A673 (cell line): ENCODE measurements at regions not wholly inside any gene's neighbourhood (a gene's known extent, or its start where the extent isn't known, plus 50 kb on each side); places are given as distances from the start of the nearest gene placed in this dataset. TPM values are rescaled to one million over a fixed set of nuclear protein-coding genes. Genes with fewer than 3 reads are reported as not detected.

Source experiments
- BruUV-seq: library from RNA; stranded (reverse); fragments of 400-500 nt; replicated peaks from 2 replicates; lab custom pipeline; 2021; lab: Mats Ljungman, UMichigan
- CTCF ChIA-PET: fragments of 300-600 bp; sonication (Branson Sonifier 250); formaldehyde crosslinking; loops from one replicate; lab custom pipeline; 2022; ENCODE audit warnings: antibody characterized with exemption; lab: Charles Lee
- POLR2A ChIA-PET: fragments of 300-600 bp; sonication (Branson Sonifier 250); formaldehyde crosslinking; loops from one replicate; lab custom pipeline; 2022; ENCODE audit warnings: antibody characterized with exemption; ENCODE audit not compliant: low non-redundant PET; lab: Charles Lee
- DNase-seq: peaks from one replicate; pipeline ENCODE4 v3.0.0-alpha.2; 2015; ENCODE audit warnings: low spot score
- H3K27ac ChIP-seq: fragments of 200-600 bp; sonication (generic); 2 replicates; pipeline ENCODE4 v1.5.1; 2016; ENCODE audit warnings: mixed run types, low read depth, mild to moderate bottlenecking, mixed read lengths, antibody characterized with exemption, low read length; ENCODE audit not compliant: poor library complexity, severe bottlenecking
- H3K27me3 ChIP-seq: fragments of 200-600 bp; sonication (generic); replicated peaks from 2 replicates; pipeline ENCODE4 v1.6.1; 2017; ENCODE audit warnings: mixed run types, low read depth, mild to moderate bottlenecking, mixed read lengths, antibody characterized with exemption, low read length; ENCODE audit not compliant: insufficient read depth, poor library complexity
- H3K36me3 ChIP-seq: fragments of 200-600 bp; sonication (generic); 2 replicates; pipeline ENCODE4 v1.6.1; 2016; ENCODE audit warnings: mixed run types, mild to moderate bottlenecking, mixed read lengths, antibody characterized with exemption, low read length; ENCODE audit not compliant: insufficient read depth, poor library complexity, severe bottlenecking
- H3K4me1 ChIP-seq: fragments of 200-600 bp; sonication (generic); 2 replicates; pipeline ENCODE4 v1.6.1; 2017; ENCODE audit warnings: mixed run types, mild to moderate bottlenecking, mixed read lengths, antibody characterized with exemption, low read length; ENCODE audit not compliant: insufficient read depth, poor library complexity, severe bottlenecking
- H3K4me3 ChIP-seq: fragments of 200-600 bp; sonication (generic); 2 replicates; pipeline ENCODE4 v1.5.1; 2016; ENCODE audit warnings: low read depth, mixed run types, mild to moderate bottlenecking, mixed read lengths, low read length; ENCODE audit not compliant: poor library complexity, severe bottlenecking
- H3K9me3 ChIP-seq: fragments of 200-600 bp; sonication (generic); 2 replicates; pipeline ENCODE4 v1.6.1; 2016; ENCODE audit warnings: mixed run types, low read depth, mild to moderate bottlenecking, mixed read lengths, antibody characterized with exemption, low read length; ENCODE audit not compliant: poor library complexity, severe bottlenecking
- EZH2 ChIP-seq: fragments of 200-600 bp; sonication (generic); IDR thresholded peaks from 2 replicates; pipeline ENCODE4 v1.6.1; 2017; ENCODE audit warnings: borderline replicate concordance, low read depth, mild to moderate bottlenecking, mixed read lengths, antibody characterized with exemption, low read length; ENCODE audit not compliant: poor library complexity, severe bottlenecking
- intact Hi-C: fragments of 100-400 bp; cut with micrococcal nuclease; formaldehyde crosslinking; loops from one replicate; pipeline ENCODE4 v1.10.0; 2022; ENCODE audit not compliant: unreplicated experiment
- microRNA-seq: library from miRNA; unstranded; fragments of <30 nt; microRNA quantifications from one replicate; pipeline ENCODE4 v1.2.0, GENCODE V29; 2021
- TF ChIP-seq, protein P1 (sequence below): fragments of 300-800, 200-600 bp; sonication (generic); conservative IDR thresholded peaks from 2 replicates; pipeline ENCODE4 v1.5.1; 2017; ENCODE audit warnings: low read depth, mild to moderate bottlenecking, antibody characterized with exemption, low read length, moderate library complexity, mixed read lengths

- H3K4me1 ChIP-seq = no peaks in the 10 kb centered on the region
- POLR2A ChIA-PET = no interaction called here
- DNase-seq = no peak
- intact Hi-C loops = no loop called here
- no peaks in the 10 kb centered on the region for H3K27me3 ChIP-seq
- H3K9me3 ChIP-seq = peaks cover 6% of the 10 kb centered on the region
- BruUV-seq = no TSS peak
- no peak overlapping the region for H3K27ac ChIP-seq
- H3K36me3 ChIP-seq = no peaks in the 10 kb centered on the region
- TF ChIP-seq EZH2 = no peak
- TF ChIP-seq, protein P1, sequence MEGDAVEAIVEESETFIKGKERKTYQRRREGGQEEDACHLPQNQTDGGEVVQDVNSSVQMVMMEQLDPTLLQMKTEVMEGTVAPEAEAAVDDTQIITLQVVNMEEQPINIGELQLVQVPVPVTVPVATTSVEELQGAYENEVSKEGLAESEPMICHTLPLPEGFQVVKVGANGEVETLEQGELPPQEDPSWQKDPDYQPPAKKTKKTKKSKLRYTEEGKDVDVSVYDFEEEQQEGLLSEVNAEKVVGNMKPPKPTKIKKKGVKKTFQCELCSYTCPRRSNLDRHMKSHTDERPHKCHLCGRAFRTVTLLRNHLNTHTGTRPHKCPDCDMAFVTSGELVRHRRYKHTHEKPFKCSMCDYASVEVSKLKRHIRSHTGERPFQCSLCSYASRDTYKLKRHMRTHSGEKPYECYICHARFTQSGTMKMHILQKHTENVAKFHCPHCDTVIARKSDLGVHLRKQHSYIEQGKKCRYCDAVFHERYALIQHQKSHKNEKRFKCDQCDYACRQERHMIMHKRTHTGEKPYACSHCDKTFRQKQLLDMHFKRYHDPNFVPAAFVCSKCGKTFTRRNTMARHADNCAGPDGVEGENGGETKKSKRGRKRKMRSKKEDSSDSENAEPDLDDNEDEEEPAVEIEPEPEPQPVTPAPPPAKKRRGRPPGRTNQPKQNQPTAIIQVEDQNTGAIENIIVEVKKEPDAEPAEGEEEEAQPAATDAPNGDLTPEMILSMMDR = no peak
- H3K4me3 ChIP-seq = no peak overlapping the region
- CTCF ChIA-PET = no interaction called here
Measured at GRCh38 chr11:28383456-28383855, 275.3 kb downstream of the METTL15 start.

Small RNA genes lying in the stretch of these regions (microRNA-seq; reads per million reads assigned to microRNA genes)
- not detected for gene MIR8068
